GM19468 (cell line): ENCODE measurements at regions not wholly inside any gene's neighbourhood (a gene's known extent, or its start where the extent isn't known, plus 50 kb on each side); places are given as distances from the start of the nearest gene placed in this dataset.

Experiments
- ATAC-seq: cut with Tn5 transposase; IDR thresholded peaks from one replicate; pipeline ENCODE4 v1.9.1; 2021; ENCODE audit warnings: mild to moderate bottlenecking, moderate library complexity, moderate number of reproducible peaks; ENCODE audit not compliant: unreplicated experiment; ENCODE audit errors: extremely low read depth

DNA sequence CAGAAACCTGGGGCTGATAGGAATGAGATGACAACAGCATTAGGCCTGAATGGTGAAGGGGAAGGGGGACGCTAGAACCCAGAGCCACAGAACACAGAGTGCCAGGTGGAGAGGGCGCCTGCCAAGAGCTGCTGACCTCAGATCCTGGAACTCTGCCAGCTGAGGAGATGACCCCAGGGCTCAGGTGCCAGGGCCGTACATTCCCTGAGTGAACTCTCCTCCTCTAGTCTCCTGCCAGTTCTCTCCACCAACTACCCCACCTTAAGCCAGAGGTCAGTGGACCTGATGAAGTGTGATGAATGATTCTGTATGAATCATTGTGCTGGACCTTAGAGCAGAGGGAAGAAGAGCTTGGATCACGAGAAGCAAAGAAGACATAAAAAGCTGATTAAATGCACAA is 1582.2 kb upstream of the ACVR2A start:
- no peak for ATAC-seq

DNA sequence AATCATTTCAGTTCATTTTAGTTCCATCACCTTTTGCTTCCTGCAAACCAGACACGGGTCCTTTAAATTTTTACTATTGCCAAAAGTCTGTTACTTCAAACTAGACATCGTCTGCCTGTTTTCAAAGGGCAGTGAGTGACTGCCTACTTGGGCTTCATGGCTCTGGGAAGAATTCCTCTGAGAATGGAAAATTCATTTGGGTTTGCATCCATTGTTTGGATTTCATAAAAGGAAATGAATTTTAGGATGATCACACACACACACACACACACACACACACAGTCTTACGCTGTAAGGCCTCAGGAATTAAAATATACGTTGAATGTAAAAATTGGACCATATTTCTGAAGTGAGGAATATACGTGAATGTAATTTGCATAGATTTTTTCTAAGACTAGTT is 1584.3 kb upstream of the ACVR2A start:
- no peak for ATAC-seq

DNA sequence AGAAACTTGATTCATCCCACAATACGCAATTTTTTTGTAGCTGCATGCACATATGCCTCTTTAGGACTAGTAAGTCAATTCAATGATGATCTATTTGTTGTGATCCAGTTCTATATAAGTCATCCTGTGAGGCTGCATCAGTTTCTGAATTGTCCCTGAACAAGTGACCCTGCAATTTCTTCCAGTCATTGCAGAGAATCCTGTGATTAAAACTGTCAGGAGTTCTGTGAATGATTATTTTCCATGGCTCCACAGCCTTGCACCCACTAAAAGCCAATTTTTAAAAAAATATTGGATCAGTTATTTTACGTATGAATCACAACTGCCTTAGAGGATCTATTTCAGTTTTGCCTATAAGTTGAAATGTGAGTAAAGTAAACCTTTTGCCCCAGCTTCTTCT is 1585.0 kb upstream of the ACVR2A start:
- ATAC-seq: no peak

DNA sequence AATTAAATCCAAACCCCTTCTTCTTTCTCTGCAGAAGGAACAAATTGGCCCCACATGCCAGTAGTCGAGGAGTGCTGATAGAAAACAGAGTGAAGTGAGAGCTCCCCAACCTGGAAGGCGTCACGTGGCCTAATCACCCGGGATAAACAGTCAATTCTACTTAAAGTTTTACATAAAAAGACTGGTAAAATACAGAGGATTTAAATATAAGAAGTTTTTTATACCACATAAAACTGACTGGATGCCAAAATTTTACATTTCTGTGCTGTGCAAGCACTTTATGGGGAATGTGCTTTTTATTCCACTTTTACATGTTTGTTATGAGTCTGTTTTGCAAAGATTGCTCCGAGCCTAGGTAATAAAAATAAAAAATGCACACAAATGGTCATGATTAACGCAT is 1586.8 kb upstream of the ACVR2A start:
- no peak for ATAC-seq

DNA sequence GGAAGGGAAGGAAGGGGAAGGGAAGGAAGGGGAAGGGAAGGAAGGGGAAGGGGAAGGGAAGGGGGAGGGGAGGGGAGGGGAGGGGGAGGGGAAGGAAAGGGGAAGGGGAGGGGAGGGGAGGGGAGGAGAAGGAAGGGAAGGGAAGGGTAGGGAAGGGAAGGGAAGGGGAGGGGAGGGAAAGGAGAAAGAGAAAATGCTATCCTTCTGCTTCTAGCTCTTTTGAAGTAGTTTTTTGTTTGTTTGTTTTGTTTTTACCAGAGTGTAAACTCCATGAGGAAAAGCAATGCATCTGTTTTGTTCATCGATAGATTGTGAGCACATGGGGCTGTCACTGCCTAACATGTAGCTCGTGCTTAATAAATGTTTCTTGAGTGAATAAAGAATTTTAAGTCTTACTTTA is 1592.7 kb upstream of the ACVR2A start:
- ATAC-seq: no peak

DNA sequence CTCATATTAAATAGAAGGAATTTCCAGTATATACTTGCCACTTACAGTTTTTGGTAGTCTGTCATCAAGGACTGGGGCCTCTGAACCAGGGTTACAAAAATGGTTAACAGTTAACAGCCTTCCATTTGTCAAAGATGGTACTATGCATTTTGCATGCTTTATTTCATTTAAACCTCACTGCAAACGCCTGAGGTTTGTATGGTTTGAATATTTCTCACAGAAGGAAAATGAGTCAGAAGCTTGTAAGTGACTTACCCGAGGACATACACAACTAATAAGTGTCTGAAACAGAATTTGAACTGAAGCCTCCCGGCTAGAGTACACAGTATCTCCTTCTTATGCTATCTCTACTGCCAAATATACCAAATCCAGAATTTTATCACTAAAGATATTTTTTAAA is 1593.5 kb upstream of the ACVR2A start:
- ATAC-seq: no peak

DNA sequence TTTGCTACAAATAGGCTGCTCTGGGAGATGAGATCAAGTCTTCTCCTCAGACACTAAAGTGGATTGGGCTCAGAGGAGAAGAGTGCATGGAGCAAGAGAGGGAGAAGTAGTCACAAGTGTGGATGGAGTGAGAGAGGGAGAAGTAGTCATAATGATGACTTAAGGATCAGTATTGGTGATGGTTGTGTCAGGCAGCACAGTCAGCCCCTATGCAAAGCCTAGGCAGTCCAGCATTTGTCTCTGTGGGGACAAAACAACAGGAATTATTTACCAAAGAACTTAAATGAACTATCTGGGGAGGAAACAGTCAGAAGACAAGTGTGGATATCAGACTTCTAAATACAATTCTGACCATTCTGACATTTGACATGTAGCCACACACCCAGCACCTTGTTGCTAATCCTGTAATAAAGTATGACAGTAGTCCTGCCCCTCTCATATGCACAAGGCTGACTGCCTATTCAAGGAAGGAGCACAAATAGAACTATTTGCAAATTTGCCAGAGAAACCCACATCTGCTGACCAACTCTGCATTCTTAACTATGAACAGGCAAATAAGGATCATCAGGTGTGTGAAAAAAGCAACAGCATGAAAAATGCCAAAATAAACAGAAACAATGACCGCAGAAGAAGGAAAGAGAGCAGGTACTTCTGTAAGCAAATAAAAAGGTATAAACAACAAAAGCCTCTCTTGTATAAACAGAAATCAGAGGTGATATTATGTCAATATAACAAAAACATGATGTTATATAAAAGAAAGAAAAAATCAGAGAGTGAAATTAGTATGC is 1597.9 kb upstream of the ACVR2A start:
- ATAC-seq: no peak

DNA sequence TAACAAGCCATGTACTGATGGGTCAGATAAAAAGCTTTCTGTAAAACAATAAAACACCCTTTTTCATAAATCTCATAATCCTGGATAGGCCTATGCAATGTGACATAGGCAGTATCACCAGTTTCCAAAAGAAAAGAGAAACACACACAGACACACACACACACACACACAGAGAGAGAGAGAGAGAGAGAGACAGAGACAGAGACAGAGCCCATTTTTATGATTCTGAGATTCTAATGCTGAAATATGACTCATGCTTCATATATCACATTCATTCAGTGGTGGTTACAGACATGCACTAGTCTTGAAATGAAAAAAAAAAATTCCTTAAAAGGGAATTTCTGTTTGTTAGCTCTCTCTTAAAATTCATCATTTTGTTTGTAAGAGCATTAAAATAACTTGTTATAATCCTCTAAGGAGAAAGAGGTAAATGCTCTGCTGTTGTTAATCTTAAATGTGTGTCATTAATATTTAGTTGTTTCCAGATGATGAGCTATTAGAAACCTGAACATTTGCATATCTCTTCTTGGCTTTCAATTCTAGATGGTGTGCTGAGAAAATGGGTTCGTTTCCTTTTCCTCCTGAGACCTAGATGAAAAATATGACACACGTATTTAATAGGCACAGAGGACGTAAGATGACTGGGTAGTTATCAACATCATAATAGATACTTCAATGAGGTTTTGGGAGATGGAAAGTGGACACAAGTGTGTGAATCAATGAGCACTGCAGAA is 1598.7 kb upstream of the ACVR2A start:
- no peak for ATAC-seq

DNA sequence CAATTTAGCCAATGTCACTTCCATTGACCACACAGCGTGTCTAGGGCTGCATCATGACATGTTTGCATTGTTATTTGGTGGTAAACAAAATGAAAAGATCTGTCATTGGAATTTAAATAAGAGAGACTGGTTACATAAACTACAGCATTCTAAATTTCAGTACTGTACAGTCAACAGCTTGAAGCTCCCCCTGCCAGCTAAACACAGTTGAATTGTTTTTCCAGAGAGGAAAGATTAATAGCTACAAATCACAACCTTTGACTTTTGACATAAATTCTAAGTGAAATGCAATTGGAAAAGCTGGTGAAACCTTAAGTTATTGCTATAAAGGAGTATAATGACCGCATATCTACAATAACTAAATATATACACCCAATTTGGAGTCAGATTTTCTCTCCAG is 1600.0 kb upstream of the ACVR2A start:
- ATAC-seq: no peak

DNA sequence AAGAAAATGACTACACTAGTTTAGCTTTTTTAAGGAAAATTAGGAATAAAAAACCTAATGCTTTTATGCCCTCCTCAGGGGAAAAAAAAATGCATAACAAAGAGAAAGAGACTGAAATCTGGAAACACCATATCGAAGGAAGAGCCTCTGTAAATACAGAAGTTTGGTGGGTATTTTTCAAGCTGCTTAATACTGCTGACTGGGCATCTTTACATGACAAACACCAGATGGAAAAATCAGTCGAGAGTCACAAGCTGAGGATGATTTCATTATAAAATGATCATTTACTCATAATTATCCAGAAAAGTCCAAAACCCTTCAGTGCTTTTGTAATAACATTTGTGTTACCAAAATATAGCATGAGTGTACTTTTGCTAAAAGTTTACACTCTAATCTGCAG is 1600.7 kb upstream of the ACVR2A start:
- no peak for ATAC-seq

DNA sequence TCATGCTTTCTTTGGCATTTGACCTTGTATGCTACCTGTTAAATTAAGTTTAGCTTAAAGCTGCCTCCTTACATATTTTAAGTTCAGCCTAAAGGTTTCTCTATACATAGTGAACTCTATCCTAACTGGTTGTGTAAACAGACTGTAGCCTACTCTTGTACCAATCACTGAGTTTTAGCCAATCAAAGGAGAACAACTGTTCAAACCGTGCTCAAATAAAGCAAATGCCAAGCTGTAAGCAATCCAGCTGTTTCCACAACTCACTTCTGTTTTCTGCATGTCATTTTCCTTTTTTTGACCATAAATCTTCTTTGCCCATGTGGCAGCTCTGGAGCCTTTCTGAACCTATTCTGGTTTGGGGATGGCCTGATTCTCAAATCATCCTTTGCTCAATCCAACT is 1603.8 kb upstream of the ACVR2A start:
- ATAC-seq: no peak

DNA sequence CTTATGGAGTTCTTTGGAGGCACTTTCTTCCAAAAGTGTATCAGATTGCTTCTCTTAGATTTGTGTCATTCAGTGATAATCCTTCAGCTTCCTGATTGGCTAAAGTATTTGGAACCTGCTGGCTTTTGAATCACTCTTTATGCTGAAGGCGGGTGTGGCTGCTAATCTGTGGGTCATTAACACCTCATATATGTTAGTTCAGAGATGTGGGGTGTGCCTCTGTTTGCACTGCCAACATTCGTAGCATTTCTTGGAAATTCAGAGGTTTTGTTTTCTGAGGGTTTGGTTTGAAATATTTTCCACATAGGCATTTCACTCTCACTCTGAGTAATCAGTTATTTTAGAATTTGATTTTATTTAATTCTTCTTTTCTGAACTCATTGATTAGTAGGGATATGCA is 1604.4 kb upstream of the ACVR2A start:
- ATAC-seq: no peak

DNA sequence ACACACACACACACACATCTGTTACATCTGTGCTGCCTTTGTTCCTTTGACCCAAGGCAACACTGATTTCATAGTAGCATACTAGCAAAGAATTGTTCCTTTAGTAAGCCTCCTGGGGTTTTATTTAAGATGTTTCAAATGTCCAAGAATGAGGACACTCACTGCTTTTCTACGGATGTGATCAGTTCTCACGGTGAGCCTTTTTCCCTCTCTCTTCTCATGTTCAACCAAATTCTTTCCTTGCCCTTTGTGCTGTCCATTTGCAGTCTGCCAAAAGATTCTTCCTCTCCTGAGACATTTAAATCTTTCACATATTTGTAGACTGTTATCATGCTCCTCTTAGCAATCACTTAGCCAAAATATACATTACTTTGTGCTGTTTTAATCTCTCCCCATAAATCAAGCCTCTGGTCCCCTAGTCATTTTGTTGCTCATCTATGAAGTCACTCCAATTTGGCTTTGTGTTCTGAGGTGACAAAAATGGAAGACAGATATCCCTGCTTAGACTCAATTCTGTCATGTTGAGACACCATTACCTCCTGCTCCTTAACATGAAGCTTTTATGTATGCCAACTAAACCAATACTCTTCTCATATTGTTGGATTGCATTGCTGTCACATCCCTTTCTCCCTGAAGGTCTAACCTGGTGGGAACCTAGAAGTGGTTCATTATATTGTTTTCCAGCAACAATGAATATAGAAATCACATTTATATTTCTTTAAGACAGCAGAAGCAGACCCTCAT is 1605.3 kb upstream of the ACVR2A start:
- no peak for ATAC-seq

DNA sequence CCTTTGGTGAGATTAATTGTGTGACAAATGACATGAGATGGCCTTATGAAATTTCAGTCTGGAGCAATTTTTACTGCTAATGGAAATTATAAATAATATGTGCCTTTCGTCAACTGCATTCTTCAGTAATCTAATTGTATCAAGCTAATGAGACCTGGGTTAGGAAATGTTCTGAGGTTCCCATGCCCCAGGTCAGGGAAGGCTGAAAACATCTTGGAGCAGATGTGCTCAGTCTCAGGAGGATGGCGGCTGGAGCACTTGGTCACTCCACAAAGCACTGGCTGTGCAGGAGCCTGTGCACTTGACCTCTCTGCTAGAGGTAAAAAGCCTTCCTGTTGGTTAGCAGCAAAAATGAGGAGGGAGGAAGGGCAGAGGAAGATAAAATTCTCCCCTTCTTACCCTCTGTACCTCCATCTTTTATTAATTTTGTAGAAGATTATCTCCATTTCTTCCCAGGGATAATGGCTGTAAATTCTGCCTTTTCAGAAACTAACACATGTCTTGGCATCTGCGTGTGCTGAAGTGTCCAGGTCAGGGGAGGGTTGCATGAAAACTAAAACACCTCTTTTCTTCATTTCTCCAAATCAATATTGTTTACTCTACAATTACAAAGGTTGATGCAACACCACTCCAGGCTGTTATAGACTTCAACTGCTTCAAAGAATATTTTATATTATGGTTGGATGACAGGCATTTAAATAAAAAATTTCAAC is 1606.4 kb upstream of the ACVR2A start:
- ATAC-seq: no peak

DNA sequence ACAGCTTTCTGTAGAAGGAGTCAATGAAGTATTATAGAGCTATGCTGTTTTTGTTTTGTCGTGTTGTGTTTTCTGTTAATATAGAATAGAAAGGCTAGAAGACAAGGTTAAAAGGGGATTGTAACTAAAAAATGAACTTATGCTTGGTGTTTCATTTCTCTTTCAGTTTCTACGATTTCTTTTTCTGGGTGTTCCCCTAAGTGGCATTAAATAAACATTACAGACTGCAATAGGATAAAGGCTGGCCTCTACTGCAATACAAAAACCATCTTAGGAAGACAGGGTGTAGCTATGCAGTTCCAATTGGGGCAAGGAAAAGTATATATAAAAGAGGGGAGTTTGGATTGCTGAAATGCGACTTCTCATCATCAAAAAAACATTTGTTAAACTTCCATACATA is 1609.7 kb upstream of the ACVR2A start:
- ATAC-seq: no peak

DNA sequence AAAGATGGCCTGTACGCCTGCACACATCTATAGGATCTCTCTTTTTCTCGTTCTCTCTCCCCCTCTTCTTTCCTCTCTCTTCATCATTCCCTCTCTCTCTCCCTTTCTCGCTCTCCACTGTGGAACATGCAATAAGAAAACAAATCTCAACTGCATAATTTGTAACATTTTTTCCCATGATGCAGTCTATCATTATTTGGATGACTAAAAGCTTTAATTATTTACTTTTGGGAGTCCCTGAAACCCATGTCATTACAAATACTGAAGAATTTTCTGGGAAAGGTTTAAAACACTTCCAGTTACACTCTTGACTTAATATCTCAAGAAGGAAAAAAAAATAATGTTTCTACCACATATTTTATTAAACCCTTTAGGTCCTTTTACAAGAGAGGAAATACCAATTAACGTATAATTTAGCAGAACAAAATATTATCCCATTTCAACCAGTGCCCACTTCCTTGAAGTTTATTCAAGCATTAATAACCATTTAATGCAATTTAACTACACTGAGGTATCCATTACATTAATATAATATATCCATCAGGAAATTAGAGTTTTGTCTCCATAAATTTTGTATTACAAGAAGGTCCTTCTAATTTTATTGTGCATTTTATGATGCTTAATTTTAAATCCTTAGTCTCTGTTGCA is 1615.2 kb upstream of the ACVR2A start:
- no peak for ATAC-seq

DNA sequence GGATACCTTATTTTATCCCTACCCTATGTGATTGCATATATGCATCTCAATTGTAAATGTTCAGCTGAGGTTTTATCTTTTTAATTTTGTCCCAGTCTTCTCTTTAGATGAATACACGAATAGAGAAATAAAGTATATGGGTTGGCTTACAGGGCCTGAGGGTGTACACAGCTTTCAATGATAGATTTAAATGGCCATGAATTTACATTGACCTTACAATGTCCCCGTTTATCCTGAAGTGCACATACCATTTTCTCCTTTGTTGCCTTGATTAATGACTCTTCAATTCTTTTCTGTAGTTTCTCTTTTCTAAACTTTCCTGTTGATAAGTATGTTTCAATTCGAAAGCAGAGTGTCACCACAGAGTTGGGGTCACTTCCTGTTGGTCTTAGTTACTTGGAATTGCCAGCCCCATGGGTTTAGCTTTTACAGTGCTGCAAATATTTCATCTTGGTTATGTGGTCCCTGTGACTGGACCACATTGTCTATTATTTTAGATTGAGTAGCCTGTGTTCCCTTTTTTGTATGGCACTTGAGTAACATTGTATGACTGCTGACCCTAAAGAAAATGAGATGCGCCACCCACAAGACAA is 1616.3 kb upstream of the ACVR2A start:
- peak; percentile 55 for ATAC-seq

DNA sequence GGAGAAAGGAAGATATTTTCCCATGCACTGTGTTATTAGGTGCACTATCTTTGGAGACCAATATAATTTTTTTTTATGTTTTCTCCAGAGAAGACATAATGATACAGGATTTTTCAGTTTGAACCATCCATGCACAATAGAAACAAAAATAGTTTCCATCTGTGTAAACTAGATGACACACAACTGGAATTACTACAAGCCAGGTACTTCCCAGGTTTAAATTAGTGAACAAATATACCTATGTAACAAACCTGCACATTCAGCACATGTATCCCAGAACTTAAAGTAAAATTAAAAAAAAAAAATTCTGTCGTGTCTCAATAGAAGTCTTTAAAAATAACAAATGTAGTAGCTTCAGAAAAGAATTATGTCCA is 1616.8 kb upstream of the ACVR2A start:
- no peak for ATAC-seq

DNA sequence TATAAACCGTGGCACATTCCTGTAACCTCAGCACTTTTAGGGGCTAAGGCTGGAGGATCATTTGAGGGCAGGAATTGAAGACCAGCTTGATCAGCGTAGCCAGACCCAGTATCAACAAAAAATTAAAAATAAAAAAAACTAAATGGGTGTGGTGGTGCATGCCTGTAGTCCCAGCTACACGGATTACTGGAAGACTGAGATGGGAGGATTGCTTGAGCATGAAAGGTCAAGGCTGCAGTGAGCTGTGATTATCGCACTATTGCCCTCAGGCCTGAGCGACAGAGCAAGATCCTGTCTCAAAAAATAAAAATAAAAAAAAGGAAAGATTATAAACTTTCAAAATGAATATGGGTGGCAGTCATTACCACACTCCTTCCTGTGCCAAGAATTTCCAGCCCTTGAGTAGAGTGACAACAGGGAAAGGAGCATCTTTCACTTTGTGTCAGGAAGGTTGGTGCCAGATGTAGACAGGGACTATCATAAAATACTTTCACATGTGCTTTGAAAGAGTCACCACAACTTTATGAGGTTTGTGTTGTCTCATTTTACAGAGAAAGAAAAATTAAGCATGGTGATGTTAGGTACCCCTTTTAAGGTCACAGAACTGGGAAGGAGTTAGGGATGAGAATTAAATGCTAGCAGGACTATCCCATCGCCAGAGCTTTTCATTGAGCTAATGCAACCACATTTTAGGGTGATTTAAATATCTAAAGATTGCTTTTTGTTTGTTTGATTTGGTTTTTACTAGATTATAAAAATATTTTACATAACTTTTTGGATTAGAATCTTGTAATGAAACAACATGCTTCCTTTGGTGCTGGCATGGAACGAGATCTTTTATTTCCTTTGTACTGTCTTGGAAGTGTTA is 1617.4 kb upstream of the ACVR2A start:
- ATAC-seq: no peak
